HL-60 (cell line): ENCODE measurements at regions not wholly inside any gene's neighbourhood (a gene's known extent, or its start where the extent isn't known, plus 50 kb on each side); places are given as distances from the start of the nearest gene placed in this dataset.

Experiments
- DNase-seq, 2 experiments: peaks; one replicate each; pipeline ENCODE4 v3.0.0-alpha.2; 2010 to 2020; ENCODE audit warnings: low read depth in 1 of 2, low spot score in 1 of 2
- H3K27ac ChIP-seq: fragments of 250-450 bp; sonication (Bioruptor Pico); replicated peaks from 2 replicates; pipeline ENCODE4 v1.5.1; 2020; ENCODE audit warnings: mild to moderate bottlenecking, moderate library complexity
- H3K27me3 ChIP-seq: fragments of 250-450 bp; sonication (Bioruptor Pico); 2 replicates; pipeline ENCODE4 v1.5.1; 2021; ENCODE audit warnings: mild to moderate bottlenecking, moderate library complexity; ENCODE audit not compliant: insufficient read depth, poor library complexity, severe bottlenecking
- H3K4me3 ChIP-seq: replicated peaks from 2 replicates; pipeline ENCODE4 v1.5.1; 2011; ENCODE audit warnings: mild to moderate bottlenecking, control low read depth, low read length; ENCODE audit not compliant: insufficient read depth
- CTCF ChIP-seq: IDR thresholded peaks from one replicate; pipeline ENCODE4 v1.5.1; 2011; ENCODE audit warnings: low read length, control low read depth, inconsistent platforms; ENCODE audit not compliant: insufficient read depth
- GABPA ChIP-seq: IDR thresholded peaks from 2 replicates; pipeline ENCODE4 v1.6.1; 2012; ENCODE audit warnings: low read depth
- POLR2AphosphoS5 ChIP-seq: IDR thresholded peaks from 2 replicates; pipeline ENCODE4 v1.6.1; 2012; ENCODE audit warnings: low read depth
- SPI1 ChIP-seq: IDR thresholded peaks from 2 replicates; pipeline ENCODE4 v1.6.1; 2012; ENCODE audit warnings: low read depth, mild to moderate bottlenecking, borderline replicate concordance
- TF ChIP-seq, protein P1 (sequence below): IDR thresholded peaks from 2 replicates; pipeline ENCODE4 v1.6.1; 2012; ENCODE audit warnings: low read depth; ENCODE audit not compliant: insufficient replicate concordance

DNA sequence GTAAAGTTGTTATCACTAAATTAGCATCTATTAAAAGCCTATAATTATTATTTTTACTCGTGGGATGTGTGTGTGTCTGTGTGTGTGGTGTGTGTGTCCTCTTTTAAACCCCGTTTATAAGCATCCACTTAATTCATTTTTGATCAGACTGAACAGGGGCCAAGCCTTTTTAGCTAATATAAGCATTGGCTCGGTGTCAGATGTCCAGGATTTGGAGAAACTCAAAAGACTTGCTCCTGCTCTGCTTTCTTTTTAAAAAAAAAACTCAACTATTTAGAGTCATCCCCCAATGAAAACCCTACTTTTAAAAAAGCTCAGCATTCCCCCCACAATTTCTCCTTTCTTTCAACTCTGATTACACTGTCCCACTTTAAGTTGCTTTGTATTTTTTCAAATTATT lies 459.3 kb upstream of the MAF start:
- no peak overlapping the region for H3K27ac ChIP-seq
- peaks cover 2% of the 10 kb centered on the region for H3K27me3 ChIP-seq
- H3K4me3 ChIP-seq = no peak overlapping the region
- TF ChIP-seq CTCF (no peak), GABPA (no peak), SPI1 (no peak), POLR2AphosphoS5 (no peak)
- TF ChIP-seq, protein P1, sequence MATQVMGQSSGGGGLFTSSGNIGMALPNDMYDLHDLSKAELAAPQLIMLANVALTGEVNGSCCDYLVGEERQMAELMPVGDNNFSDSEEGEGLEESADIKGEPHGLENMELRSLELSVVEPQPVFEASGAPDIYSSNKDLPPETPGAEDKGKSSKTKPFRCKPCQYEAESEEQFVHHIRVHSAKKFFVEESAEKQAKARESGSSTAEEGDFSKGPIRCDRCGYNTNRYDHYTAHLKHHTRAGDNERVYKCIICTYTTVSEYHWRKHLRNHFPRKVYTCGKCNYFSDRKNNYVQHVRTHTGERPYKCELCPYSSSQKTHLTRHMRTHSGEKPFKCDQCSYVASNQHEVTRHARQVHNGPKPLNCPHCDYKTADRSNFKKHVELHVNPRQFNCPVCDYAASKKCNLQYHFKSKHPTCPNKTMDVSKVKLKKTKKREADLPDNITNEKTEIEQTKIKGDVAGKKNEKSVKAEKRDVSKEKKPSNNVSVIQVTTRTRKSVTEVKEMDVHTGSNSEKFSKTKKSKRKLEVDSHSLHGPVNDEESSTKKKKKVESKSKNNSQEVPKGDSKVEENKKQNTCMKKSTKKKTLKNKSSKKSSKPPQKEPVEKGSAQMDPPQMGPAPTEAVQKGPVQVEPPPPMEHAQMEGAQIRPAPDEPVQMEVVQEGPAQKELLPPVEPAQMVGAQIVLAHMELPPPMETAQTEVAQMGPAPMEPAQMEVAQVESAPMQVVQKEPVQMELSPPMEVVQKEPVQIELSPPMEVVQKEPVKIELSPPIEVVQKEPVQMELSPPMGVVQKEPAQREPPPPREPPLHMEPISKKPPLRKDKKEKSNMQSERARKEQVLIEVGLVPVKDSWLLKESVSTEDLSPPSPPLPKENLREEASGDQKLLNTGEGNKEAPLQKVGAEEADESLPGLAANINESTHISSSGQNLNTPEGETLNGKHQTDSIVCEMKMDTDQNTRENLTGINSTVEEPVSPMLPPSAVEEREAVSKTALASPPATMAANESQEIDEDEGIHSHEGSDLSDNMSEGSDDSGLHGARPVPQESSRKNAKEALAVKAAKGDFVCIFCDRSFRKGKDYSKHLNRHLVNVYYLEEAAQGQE = no peak
- no peak for DNase-seq

GRCh38 chr16:80058214-80058613 lies 457.7 kb upstream of the MAF start:
- TF ChIP-seq CTCF (no peak), GABPA (no peak), SPI1 (no peak), POLR2AphosphoS5 (no peak)
- TF ChIP-seq, protein P1 = no peak
- DNase-seq = no peak
- peaks cover 2% of the 10 kb centered on the region for H3K27me3 ChIP-seq
- H3K4me3 ChIP-seq = no peak overlapping the region
- H3K27ac ChIP-seq = no peak overlapping the region

DNA sequence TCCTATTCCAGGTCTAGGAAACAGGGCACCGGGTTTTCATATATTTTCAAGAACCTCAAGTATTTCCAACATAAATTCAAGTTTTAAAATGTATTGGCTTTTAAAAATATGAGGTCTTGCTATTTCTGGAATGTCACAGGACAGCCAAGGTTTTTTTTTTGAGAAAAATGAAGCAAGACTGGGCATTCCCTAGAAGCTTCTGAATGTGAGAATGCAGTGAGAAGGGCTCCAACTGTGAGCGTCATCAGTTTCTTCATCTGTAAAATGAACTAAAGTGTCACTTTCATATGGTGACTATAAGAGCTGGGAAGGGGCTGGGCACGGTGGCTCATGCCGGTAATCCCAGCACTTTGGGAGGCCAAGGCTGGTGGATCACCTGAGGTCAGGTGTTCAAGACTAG lies 455.8 kb upstream of the MAF start:
- Histone ChIP-seq H3K4me3 (no peak overlapping the region), H3K27ac (no peak overlapping the region), H3K27me3 (peaks cover 2% of the 10 kb centered on the region)
- TF ChIP-seq SPI1 (no peak), CTCF (no peak), GABPA (no peak), POLR2AphosphoS5 (no peak)
- TF ChIP-seq, protein P1 = no peak
- no peak for DNase-seq
